HG03066 (cell line): ENCODE measurements at regions not wholly inside any gene's neighbourhood (a gene's known extent, or its start where the extent isn't known, plus 50 kb on each side); places are given as distances from the start of the nearest gene placed in this dataset.

Experiments
- ATAC-seq: cut with Tn5 transposase; IDR thresholded peaks from one replicate; pipeline ENCODE4 v1.9.1; 2021; ENCODE audit warnings: low read depth; ENCODE audit not compliant: unreplicated experiment

DNA sequence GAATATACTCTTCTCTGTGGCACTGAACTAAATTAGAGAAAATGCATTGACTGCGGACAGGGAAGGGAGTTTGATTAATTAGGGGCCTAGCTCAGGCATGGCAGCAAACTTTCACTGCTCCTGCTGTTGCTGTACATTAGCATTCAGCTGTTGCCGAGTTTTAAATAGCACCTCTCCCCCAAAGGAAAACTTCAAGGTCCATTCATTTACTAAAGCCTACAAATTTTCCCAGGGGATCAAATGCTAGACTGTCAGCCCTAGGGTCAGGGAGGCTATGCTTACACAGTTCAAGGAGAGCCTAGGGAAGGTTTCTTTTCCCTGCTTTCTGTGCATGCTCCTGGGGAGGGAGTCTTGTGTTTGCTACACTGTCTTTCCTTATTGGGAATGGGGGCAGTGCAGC is 60.0 kb upstream of the GZMB start:
- no peak for ATAC-seq

GRCh38 chr14:24693353-24693737 is 59.4 kb upstream of the GZMB start:
- ATAC-seq = no peak

GRCh38 chr14:24692382-24693352 is 58.7 kb upstream of the GZMB start:
- no peak for ATAC-seq

DNA sequence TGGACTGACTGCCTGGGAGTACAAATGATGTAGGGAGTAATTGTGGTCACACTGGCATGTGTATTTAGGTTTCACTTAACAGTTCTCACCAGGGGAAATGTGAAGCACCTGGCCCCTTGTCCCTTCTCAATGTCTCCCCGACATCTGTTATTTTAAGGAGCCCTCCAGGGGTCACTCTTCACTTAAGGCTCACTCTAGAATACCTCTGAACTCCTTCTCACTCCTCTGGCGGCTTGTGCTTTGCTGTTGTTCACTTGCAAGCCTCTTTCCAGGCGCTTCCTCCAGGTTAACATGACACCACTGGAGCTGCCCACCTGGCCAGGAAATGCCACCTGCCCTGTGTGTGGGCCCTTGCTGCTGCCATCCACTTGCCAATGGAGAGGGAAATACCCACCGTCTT is 56.5 kb upstream of the GZMB start:
- no peak for ATAC-seq

- ATAC-seq = no peak
These were observed 54.2 kb upstream of the GZMB start for GRCh38 chr14:24688030-24688658.
